A549 (cell line): ENCODE measurements at regions not wholly inside any gene's neighbourhood (a gene's known extent, or its start where the extent isn't known, plus 50 kb on each side); places are given as distances from the start of the nearest gene placed in this dataset.

Experiments
- ATAC-seq, 2 experiments: fragments of 200-7000 bp in 1 of 2; fragments of >200 bp in 1 of 2; cut with Nextera tagmentation in 1 of 2; cut with Tn5 transposase in 1 of 2; 3 replicates each; pipeline versions ENCODE4 v1.8.0 to v1.9.1; 2018 to 2020; ENCODE audit warnings: mild to moderate bottlenecking in 1 of 2, moderate library complexity in 1 of 2
- CTCF ChIA-PET: fragments of 300-600 bp; sonication (Branson Sonifier 250); formaldehyde crosslinking; extraction: SDS; loops from one replicate; lab custom pipeline; 2021; ENCODE audit warnings: antibody characterized with exemption, inconsistent platforms; lab: Yijun Ruan, JAX
- POLR2A ChIA-PET: fragments of 350-600 bp; formaldehyde crosslinking; extraction: SDS; loops from one replicate; lab custom pipeline; 2021; ENCODE audit warnings: antibody characterized with exemption, inconsistent platforms; lab: Yijun Ruan, JAX
- DNase-seq, 2 experiments: peaks; one replicate each; pipeline versions ENCODE4 v3.0.0 to v3.0.0-alpha.2; 2011 to 2016; ENCODE audit warnings: low read depth in 1 of 2, low spot score in 1 of 2
- FAIRE-seq: peaks from 2 replicates; lab custom pipeline; 2011; peaks lifted over from hg19 to GRCh38; lab: Jason Lieb, UNC
- H3K27ac ChIP-seq, 2 experiments: fragments of >200 bp; sonication (Bioruptor Twin); formaldehyde crosslinking; 3 replicates each; pipeline ENCODE4 v1.5.1; 2016 to 2017
- H3K4me1 ChIP-seq: fragments of >200 bp; sonication (Bioruptor Twin); formaldehyde crosslinking; 3 replicates; pipeline ENCODE4 v1.6.1; 2016
- H3K4me2 ChIP-seq: fragments of >200 bp; sonication (Bioruptor Twin); formaldehyde crosslinking; 3 replicates; pipeline ENCODE4 v1.6.1; 2016
- H3K4me3 ChIP-seq: fragments of >200 bp; sonication (Bioruptor Twin); formaldehyde crosslinking; 3 replicates; pipeline ENCODE4 v1.5.1; 2016
- H3K9me3 ChIP-seq: fragments of >200 bp; sonication (Bioruptor Twin); formaldehyde crosslinking; 3 replicates; pipeline ENCODE4 v1.6.1; 2016
- BHLHE40 ChIP-seq: IDR thresholded peaks from 2 replicates; pipeline ENCODE4 v1.6.1; 2012; ENCODE audit warnings: low read depth, low read length, inconsistent platforms
- CBX8 ChIP-seq: fragments of 200-600 bp; sonication (generic); IDR thresholded peaks from 2 replicates; pipeline ENCODE4 v1.6.1; 2016
- CHD2 ChIP-seq: fragments of 150-350 bp; IDR thresholded peaks from 2 replicates; pipeline ENCODE4 v1.6.1; 2014; ENCODE audit warnings: low read length; ENCODE audit not compliant: partially characterized antibody
- CHD4 ChIP-seq: fragments of 200-600 bp; sonication (generic); IDR thresholded peaks from 2 replicates; pipeline ENCODE4 v1.6.1; 2016; ENCODE audit warnings: antibody characterized with exemption, mild to moderate bottlenecking, borderline replicate concordance
- EHF ChIP-seq: fragments of 250-450 bp; sonication (Bioruptor Pico); IDR thresholded peaks from 2 replicates; pipeline ENCODE4 v1.5.0; 2020; ENCODE audit warnings: mild to moderate bottlenecking
- ESRRA ChIP-seq: fragments of 150-350 bp; IDR thresholded peaks from 2 replicates; pipeline ENCODE4 v1.6.1; 2014; ENCODE audit warnings: mild to moderate bottlenecking, low read length, borderline replicate concordance
- FOSL2 ChIP-seq, 2 experiments: fragments of 450-650 bp in 1 of 2; fragments of >200 bp in 1 of 2; sonication (Bioruptor Twin) in 1 of 2; formaldehyde crosslinking; IDR thresholded peaks; 2 replicates each; pipeline versions ENCODE4 v1.5.0 to v1.6.1; 2016 to 2020; ENCODE audit warnings: mild to moderate bottlenecking in 1 of 2, moderate library complexity in 1 of 2
- GATA3 ChIP-seq: IDR thresholded peaks from 2 replicates; pipeline ENCODE4 v1.6.1; 2012; ENCODE audit warnings: borderline replicate concordance
- HDAC2 ChIP-seq: fragments of 200-600 bp; sonication (generic); IDR thresholded peaks from 2 replicates; pipeline ENCODE4 v1.6.1; 2016
- HOXA7 ChIP-seq: fragments of 250-450 bp; sonication (Bioruptor Pico); IDR thresholded peaks from 2 replicates; pipeline ENCODE4 v1.5.0; 2020; ENCODE audit warnings: mild to moderate bottlenecking, moderate library complexity
- HOXB13 ChIP-seq: fragments of 250-450 bp; sonication (Bioruptor Pico); IDR thresholded peaks from 2 replicates; pipeline ENCODE4 v1.5.0; 2020; ENCODE audit warnings: low read depth, mild to moderate bottlenecking, moderate library complexity
- JUNB ChIP-seq: fragments of >200 bp; sonication (Bioruptor Twin); formaldehyde crosslinking; IDR thresholded peaks from 2 replicates; pipeline ENCODE4 v1.6.1; 2016
- KDM1A ChIP-seq: fragments of 200-600 bp; sonication (generic); IDR thresholded peaks from 2 replicates; pipeline ENCODE4 v1.6.1; 2016; ENCODE audit warnings: low read depth, mild to moderate bottlenecking
- MYC ChIP-seq: IDR thresholded peaks from 2 replicates; pipeline ENCODE4 v1.6.1; 2012; ENCODE audit warnings: mild to moderate bottlenecking, inconsistent platforms, low read length, improper control_type of control experiment, borderline replicate concordance
- NPAS2 ChIP-seq: fragments of 250-450 bp; sonication (Bioruptor Pico); IDR thresholded peaks from 2 replicates; pipeline ENCODE4 v1.8.0; 2022; ENCODE audit warnings: mild to moderate bottlenecking, moderate library complexity, borderline replicate concordance
- NR3C1 ChIP-seq: fragments of >200 bp; sonication (Bioruptor Twin); formaldehyde crosslinking; IDR thresholded peaks from 3 replicates; pipeline ENCODE4 v1.6.1; 2017
- PHF8 ChIP-seq: fragments of 200-600 bp; sonication (generic); IDR thresholded peaks from 2 replicates; pipeline ENCODE4 v1.6.1; 2016; ENCODE audit warnings: low read depth, mild to moderate bottlenecking, antibody characterized with exemption, moderate library complexity, borderline replicate concordance
- RFX5 ChIP-seq: fragments of 450-650 bp; IDR thresholded peaks from 2 replicates; pipeline ENCODE4 v1.7.1; 2014; ENCODE audit warnings: antibody characterized with exemption, mild to moderate bottlenecking, moderate library complexity
- TFCP2L1 ChIP-seq: fragments of 250-450 bp; sonication (Bioruptor Pico); IDR thresholded peaks from 2 replicates; pipeline ENCODE4 v1.5.0; 2021; ENCODE audit warnings: mild to moderate bottlenecking
- ZFP36 ChIP-seq: fragments of 450-650 bp; IDR thresholded peaks from 2 replicates; pipeline ENCODE4 v1.6.1; 2014; ENCODE audit warnings: borderline replicate concordance; ENCODE audit not compliant: partially characterized antibody
- ZNF302 ChIP-seq: fragments of 250-450 bp; sonication (Bioruptor Pico); IDR thresholded peaks from 2 replicates; pipeline ENCODE4 v1.9.0; 2021; ENCODE audit warnings: inconsistent platforms, mild to moderate bottlenecking, moderate library complexity
- WGBS: methylation state at CpG from one replicate; pipeline ENCODE4 v1.1.6; 2017; ENCODE audit errors: missing lambda C conversion rate; 5-methylcytosine and 5-hydroxymethylcytosine counted together
- TF ChIP-seq, protein P1 (sequence below): fragments of 250-450 bp; sonication (Bioruptor Pico); IDR thresholded peaks from 2 replicates; pipeline ENCODE4 v1.5.0; 2020; ENCODE audit warnings: low read depth, mild to moderate bottlenecking, moderate library complexity
- TF ChIP-seq, protein P2 (sequence below): fragments of 450-650 bp; IDR thresholded peaks from 2 replicates; pipeline ENCODE4 v1.6.1; 2014; ENCODE audit warnings: antibody characterized with exemption
- TF ChIP-seq, protein P3 (sequence below): IDR thresholded peaks from 2 replicates; pipeline ENCODE4 v1.6.1; 2012
- TF ChIP-seq, protein P4 (sequence below): fragments of 150-350 bp; IDR thresholded peaks from 2 replicates; pipeline ENCODE4 v1.6.1; 2014; ENCODE audit warnings: low read depth, mild to moderate bottlenecking, low read length

DNA sequence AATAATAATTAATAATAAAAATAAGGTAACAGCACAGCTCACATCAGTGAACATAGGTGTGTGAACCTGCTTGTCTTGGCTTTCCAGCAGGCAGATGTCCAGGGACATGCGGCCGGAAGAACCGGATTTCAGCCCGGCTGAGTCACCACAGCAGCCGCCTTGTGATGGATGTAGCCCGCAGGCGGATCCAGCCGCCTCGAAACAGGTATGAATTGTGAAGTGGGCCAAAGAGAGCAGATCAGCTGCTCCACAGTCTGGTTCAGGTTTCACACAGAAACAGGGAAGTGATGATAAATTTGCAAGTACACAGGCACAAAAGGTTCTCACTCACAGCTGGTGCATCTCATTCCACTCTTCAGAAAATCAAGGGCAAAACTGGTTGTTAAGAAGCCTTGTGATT is 55.1 kb downstream of the ID4 start:
- ChIA-PET CTCF (no interaction called here), POLR2A (no interaction called here)
- ATAC-seq (no peak), FAIRE-seq (no peak), DNase-seq (no peak)
- H3K4me1 ChIP-seq = no peaks in the 10 kb centered on the region
- no peak overlapping the region for H3K4me2 ChIP-seq
- H3K9me3 ChIP-seq = no peaks in the 10 kb centered on the region
- H3K4me3 ChIP-seq = no peak overlapping the region
- no peak overlapping the region for H3K27ac ChIP-seq
- 45% methylated on average over 8 of the region's 9 CpGs for WGBS
- no peak for TF ChIP-seq FOSL2 (IDR thresholded peaks at IDR 0.05)
- no peak for TF ChIP-seq FOSL2 (CRISPR knock-in tag; IDR thresholded peaks at IDR 0.05)
- no peak for TF ChIP-seq CHD2
- TF ChIP-seq TFCP2L1 = no peak
- TF ChIP-seq CHD4 = no peak

DNA sequence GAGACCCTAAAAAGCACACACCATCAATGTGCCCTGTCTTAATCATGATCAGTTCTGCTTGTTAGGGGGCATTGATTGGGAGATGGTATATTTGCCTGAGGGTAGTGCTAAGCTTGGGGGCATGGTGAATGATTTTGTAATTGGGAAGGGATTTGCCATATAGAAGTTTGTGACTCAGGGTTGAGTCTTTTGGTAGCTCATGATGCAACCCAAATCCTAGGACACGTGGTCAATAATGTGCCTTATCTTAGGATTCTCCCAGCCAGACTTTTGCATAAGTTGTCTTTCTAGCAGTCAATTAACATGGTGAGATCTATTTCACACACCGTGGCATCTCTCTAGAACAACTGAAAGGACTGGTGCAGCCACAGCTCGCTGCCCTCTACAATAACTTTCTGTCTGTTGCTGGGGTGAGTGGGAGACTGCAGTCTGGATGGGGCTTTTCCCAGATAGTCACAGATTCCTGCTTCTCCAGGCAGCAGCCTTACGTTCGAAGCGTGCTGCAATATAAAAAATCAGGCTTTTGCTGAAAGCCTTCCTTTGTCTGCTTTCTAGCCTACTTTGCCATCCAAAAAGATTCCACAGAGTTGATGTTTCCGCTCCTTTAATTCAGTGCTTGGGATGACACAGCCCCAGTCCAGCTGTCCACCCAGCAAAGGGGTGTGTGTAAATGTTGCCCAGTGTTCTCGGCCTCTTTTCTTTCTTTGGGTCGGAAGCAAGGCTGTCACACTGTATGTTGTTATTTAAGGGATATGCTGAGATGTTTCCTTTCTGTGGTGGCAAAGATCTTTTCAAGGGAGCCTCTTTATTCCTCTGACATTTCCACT is 58.9 kb downstream of the ID4 start:
- DNase-seq (no peak), FAIRE-seq (no peak), ATAC-seq (no peak)
- Histone ChIP-seq H3K27ac (no peak overlapping the region), H3K4me1 (no peaks in the 10 kb centered on the region), H3K4me2 (no peak overlapping the region), H3K9me3 (no peaks in the 10 kb centered on the region), H3K4me3 (no peak overlapping the region)
- TF ChIP-seq ZFP36 (no peak), NPAS2 (no peak), MYC (no peak)
- TF ChIP-seq, protein P1, sequence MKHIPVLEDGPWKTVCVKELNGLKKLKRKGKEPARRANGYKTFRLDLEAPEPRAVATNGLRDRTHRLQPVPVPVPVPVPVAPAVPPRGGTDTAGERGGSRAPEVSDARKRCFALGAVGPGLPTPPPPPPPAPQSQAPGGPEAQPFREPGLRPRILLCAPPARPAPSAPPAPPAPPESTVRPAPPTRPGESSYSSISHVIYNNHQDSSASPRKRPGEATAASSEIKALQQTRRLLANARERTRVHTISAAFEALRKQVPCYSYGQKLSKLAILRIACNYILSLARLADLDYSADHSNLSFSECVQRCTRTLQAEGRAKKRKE (CRISPR knock-in tag) = no peak
- 35% methylated on average over 9 of the region's 9 CpGs for WGBS
- ChIA-PET CTCF (no interaction called here), POLR2A (no interaction called here)

DNA sequence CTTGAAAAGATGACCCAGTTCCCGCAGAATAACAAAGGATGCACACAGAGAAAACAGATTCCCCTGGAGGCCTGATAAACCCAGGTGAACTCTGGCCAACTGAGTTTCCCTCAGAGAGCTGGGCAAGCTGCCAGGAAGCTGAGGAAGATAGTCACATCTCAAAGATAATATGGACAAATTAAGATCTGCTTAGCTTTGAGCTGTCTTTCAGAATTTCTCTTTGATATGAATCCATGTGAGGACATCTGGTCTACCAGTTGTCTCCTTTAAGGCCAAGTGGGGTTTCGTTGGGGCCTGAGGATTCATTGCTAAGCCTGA is 59.5 kb downstream of the ID4 start:
- H3K27ac ChIP-seq = no peak overlapping the region
- FAIRE-seq (no peak), ATAC-seq (no peak), DNase-seq (no peak)
- TF ChIP-seq GATA3 = no peak
- TF ChIP-seq HDAC2 = no peak
- H3K4me3 ChIP-seq = no peak overlapping the region
- POLR2A ChIA-PET = no interaction called here
- H3K4me2 ChIP-seq = no peak overlapping the region
- H3K9me3 ChIP-seq = no peaks in the 10 kb centered on the region
- 11% methylated on average over 2 of the region's 2 CpGs for WGBS
- CTCF ChIA-PET = no interaction called here
- H3K4me1 ChIP-seq = no peaks in the 10 kb centered on the region

DNA sequence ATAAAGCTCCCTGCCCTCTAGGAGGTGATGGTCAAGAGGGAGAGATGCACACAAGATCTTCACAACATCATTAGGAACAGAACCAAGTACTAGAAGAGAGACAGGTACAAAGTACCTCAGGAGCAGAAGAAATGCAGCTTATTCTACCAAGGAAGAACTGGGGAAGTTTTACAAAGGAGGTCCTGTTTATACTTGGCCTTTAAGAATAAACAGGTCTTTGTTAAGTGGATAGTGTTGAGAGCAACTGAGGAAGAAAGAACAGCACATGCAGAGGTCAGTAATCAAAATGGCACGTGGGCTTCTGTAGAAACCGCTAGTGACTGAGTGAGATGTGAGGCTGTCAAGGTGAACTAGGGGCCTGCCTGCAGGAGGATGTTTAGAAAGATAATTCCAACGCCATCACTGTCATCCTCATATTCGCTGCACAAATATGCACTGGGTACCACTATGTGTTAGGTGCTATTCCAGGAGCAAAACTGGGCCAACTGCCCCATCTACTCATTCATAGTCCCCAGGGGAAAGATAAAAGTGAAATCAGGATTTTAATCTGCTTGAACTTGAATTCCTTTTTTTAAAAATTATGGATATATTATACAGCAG is 61.1 kb downstream of the ID4 start:
- FAIRE-seq (no peak), ATAC-seq (no peak), DNase-seq (no peak)
- no peaks in the 10 kb centered on the region for H3K9me3 ChIP-seq
- TF ChIP-seq BHLHE40 = no peak
- TF ChIP-seq, protein P1 (CRISPR knock-in tag) = no peak
- no peak for TF ChIP-seq CBX8
- TF ChIP-seq NPAS2 = no peak
- TF ChIP-seq KDM1A = no peak
- no peak for TF ChIP-seq RFX5
- TF ChIP-seq GATA3 = no peak
- TF ChIP-seq FOSL2 (IDR thresholded peaks at IDR 0.05) = no peak
- TF ChIP-seq FOSL2 (CRISPR knock-in tag; IDR thresholded peaks at IDR 0.05) = no peak
- no peak for TF ChIP-seq JUNB
- no peak for TF ChIP-seq EHF (CRISPR knock-in tag)
- TF ChIP-seq ESRRA = no peak
- TF ChIP-seq PHF8 = no peak
- no peak for TF ChIP-seq HDAC2
- TF ChIP-seq ZNF302 (CRISPR knock-in tag) = no peak
- no peak for TF ChIP-seq HOXA7
- TF ChIP-seq, protein P2, sequence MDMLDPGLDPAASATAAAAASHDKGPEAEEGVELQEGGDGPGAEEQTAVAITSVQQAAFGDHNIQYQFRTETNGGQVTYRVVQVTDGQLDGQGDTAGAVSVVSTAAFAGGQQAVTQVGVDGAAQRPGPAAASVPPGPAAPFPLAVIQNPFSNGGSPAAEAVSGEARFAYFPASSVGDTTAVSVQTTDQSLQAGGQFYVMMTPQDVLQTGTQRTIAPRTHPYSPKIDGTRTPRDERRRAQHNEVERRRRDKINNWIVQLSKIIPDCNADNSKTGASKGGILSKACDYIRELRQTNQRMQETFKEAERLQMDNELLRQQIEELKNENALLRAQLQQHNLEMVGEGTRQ = no peak
- TF ChIP-seq NR3C1 = no peak
- TF ChIP-seq, protein P3, sequence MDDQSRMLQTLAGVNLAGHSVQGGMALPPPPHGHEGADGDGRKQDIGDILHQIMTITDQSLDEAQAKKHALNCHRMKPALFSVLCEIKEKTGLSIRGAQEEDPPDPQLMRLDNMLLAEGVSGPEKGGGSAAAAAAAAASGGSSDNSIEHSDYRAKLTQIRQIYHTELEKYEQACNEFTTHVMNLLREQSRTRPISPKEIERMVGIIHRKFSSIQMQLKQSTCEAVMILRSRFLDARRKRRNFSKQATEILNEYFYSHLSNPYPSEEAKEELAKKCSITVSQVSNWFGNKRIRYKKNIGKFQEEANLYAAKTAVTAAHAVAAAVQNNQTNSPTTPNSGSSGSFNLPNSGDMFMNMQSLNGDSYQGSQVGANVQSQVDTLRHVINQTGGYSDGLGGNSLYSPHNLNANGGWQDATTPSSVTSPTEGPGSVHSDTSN = no peak
- TF ChIP-seq, protein P4, sequence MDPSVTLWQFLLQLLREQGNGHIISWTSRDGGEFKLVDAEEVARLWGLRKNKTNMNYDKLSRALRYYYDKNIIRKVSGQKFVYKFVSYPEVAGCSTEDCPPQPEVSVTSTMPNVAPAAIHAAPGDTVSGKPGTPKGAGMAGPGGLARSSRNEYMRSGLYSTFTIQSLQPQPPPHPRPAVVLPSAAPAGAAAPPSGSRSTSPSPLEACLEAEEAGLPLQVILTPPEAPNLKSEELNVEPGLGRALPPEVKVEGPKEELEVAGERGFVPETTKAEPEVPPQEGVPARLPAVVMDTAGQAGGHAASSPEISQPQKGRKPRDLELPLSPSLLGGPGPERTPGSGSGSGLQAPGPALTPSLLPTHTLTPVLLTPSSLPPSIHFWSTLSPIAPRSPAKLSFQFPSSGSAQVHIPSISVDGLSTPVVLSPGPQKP = no peak
- TF ChIP-seq HOXB13 (CRISPR knock-in tag) = no peak
- 26% methylated on average over 4 of the region's 4 CpGs for WGBS
- no peak overlapping the region for H3K4me2 ChIP-seq
- H3K4me1 ChIP-seq = no peaks in the 10 kb centered on the region
- ChIA-PET POLR2A (no interaction called here), CTCF (interaction anchor here (1.0 kb wide), 1 partner anchor 35 kb away, joined by 3 read pairs; no protein-coding TSS in a partner anchor)
- no peak overlapping the region for H3K4me3 ChIP-seq
- no peak overlapping the region for H3K27ac ChIP-seq
